ENCODE measurements at regions not wholly inside any gene's neighbourhood (a gene's known extent, or its start where the extent isn't known, plus 50 kb on each side); places are given as distances from the start of the nearest gene placed in this dataset.

DNA sequence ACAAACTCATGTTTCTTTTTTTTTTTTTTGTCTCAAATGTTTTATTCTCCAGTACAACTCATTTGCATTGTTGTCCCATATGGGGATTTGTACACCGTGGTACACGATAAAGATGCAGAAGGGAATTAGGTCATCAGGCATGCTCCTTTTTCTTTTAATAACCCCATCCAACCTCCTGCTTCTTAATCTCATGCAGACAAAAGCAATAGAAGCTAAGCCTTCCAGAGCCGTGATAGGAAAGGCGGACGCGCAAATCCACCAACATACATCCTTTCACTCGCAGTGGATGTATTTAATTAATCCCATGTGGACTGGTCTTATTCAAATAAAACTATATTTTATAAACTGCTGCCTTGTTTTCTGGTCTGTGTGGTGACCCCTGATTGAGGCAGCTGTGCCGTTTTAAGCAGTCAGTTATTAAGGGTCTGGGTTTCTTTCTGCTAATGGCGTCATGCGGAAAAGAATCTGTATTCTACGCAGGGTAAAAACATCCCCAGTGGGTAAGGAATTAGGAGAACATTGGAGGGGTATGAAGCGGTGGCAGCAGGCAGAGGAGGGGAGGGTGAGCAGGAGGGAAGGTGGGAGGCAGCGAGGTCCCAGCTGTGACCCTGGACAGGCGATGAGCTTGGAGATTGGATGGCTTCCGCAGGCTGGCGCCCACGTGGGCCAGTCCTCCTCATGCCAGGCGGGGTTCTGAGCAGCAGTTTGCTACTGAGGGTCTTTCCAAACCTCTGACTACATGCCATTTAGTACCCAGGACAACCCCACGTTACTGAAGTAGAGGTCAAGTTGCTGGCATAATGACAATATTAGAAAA, 172.8 kb downstream of the LINC00237 start:
- TF ChIP-seq, protein P1, sequence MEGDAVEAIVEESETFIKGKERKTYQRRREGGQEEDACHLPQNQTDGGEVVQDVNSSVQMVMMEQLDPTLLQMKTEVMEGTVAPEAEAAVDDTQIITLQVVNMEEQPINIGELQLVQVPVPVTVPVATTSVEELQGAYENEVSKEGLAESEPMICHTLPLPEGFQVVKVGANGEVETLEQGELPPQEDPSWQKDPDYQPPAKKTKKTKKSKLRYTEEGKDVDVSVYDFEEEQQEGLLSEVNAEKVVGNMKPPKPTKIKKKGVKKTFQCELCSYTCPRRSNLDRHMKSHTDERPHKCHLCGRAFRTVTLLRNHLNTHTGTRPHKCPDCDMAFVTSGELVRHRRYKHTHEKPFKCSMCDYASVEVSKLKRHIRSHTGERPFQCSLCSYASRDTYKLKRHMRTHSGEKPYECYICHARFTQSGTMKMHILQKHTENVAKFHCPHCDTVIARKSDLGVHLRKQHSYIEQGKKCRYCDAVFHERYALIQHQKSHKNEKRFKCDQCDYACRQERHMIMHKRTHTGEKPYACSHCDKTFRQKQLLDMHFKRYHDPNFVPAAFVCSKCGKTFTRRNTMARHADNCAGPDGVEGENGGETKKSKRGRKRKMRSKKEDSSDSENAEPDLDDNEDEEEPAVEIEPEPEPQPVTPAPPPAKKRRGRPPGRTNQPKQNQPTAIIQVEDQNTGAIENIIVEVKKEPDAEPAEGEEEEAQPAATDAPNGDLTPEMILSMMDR (conservative IDR thresholded peaks at IDR 0.05; ENCODE audit: low read depth, low read length): no peak
- Histone ChIP-seq H3K4me3 (IDR thresholded peaks at IDR 0.05; ENCODE audit: insufficient read depth, low read depth, low read length) (no peak overlapping the region), H2AFZ (ENCODE audit: low read depth) (no peak overlapping the region), H3K9ac (no peak overlapping the region), H3K27me3 (ENCODE audit: insufficient read depth, low read depth) (no peaks in the 10 kb centered on the region), H3K4me2 (no peak overlapping the region), H3K36me3 (ENCODE audit: insufficient read depth) (no peaks in the 10 kb centered on the region), H3K4me1 (ENCODE audit: low read depth, poor library complexity, severe bottlenecking) (no peaks in the 10 kb centered on the region), H3K79me2 (ENCODE audit: insufficient read depth, low read depth) (no peaks in the 10 kb centered on the region), H4K20me1 (ENCODE audit: insufficient read depth) (no peaks in the 10 kb centered on the region), H3K27ac (no peak overlapping the region)

DNA sequence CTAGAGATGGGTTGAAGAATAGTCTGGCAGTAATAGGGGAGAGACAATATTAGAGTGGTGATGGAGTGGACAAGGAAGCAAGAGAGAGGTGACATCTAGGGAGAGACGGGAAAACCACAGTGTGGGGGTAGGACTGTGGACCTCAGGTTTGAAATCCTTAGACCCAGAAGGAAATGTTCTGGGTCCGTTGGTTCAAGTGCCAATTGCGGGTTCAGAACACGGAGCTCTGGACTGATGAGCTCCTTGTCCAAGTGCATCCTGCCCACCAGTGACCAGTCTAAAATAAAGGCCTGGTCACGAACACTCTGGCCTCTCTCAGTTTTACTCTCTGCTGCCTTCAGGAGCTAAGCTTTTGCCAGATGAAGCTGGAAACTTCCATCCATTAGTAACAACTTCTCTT, 174.0 kb downstream of the LINC00237 start:
- Histone ChIP-seq H3K4me1 (ENCODE audit: low read depth, poor library complexity, severe bottlenecking) (no peaks in the 10 kb centered on the region), H3K4me2 (no peak overlapping the region), H3K36me3 (ENCODE audit: insufficient read depth) (no peaks in the 10 kb centered on the region), H2AFZ (ENCODE audit: low read depth) (no peak overlapping the region), H3K79me2 (ENCODE audit: insufficient read depth, low read depth) (no peaks in the 10 kb centered on the region), H3K27me3 (ENCODE audit: insufficient read depth, low read depth) (no peaks in the 10 kb centered on the region), H4K20me1 (ENCODE audit: insufficient read depth) (no peaks in the 10 kb centered on the region), H3K4me3 (IDR thresholded peaks at IDR 0.05; ENCODE audit: insufficient read depth, low read depth, low read length) (no peak overlapping the region), H3K27ac (no peak overlapping the region), H3K9ac (no peak overlapping the region)
- TF ChIP-seq, protein P1 (conservative IDR thresholded peaks at IDR 0.05; ENCODE audit: low read depth, low read length): no peak

DNA sequence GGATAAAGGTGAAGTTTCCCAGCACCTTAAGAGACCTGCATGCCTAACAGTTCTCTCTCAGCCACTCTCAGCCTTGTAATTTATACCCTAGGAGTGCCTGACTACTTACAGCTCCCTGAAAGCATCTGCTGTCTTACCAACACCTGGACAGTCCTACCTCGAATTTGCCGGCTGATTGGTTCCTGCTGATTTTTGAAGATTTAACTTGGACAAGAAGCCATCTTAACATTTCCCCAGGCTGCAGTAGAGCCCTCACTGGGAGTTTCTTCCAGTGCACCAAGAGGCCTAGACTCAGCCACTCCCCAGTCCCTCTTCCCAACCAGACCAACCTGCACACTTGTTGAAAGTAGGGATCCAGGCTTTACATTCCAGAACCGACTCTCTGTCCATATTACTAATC, 174.5 kb downstream of the LINC00237 start:
- no peaks in the 10 kb centered on the region for H4K20me1 ChIP-seq (ENCODE audit: insufficient read depth)
- H2AFZ ChIP-seq (ENCODE audit: low read depth): no peak overlapping the region
- H3K9ac ChIP-seq: no peak overlapping the region
- H3K27me3 ChIP-seq (ENCODE audit: insufficient read depth, low read depth): no peaks in the 10 kb centered on the region
- TF ChIP-seq, protein P1 (conservative IDR thresholded peaks at IDR 0.05; ENCODE audit: low read depth, low read length): no peak
- no peak overlapping the region for H3K4me2 ChIP-seq
- H3K27ac ChIP-seq: no peak overlapping the region
- H3K4me1 ChIP-seq (ENCODE audit: low read depth, poor library complexity, severe bottlenecking): no peaks in the 10 kb centered on the region
- H3K4me3 ChIP-seq (IDR thresholded peaks at IDR 0.05; ENCODE audit: insufficient read depth, low read depth, low read length): no peak overlapping the region
- no peaks in the 10 kb centered on the region for H3K79me2 ChIP-seq (ENCODE audit: insufficient read depth, low read depth)
- no peaks in the 10 kb centered on the region for H3K36me3 ChIP-seq (ENCODE audit: insufficient read depth)

DNA sequence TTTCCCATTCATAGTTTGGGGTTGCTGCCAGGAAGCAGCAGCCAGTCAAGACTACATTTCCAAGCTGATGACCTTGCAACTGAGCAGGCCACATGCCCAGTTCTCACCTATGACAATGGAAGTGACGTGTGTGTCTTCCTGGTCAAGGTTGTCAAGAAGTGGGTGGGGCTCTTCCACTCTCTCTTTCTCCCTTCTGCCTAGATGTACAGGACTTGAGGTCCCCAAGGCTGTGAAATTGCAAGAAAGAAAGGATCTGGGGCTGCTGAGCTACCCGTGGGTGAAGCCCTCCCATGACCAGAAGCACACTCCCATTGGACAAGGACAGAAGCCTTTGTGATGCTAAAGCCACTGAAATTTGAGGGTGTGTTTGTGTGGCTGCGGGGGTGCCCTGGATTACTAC, 175.1 kb downstream of the LINC00237 start:
- TF ChIP-seq, protein P1 (conservative IDR thresholded peaks at IDR 0.05; ENCODE audit: low read depth, low read length): no peak

More for the DNA sequence above, 175.1 kb downstream of the LINC00237 start:
- H3K36me3 ChIP-seq (ENCODE audit: insufficient read depth): no peaks in the 10 kb centered on the region
- H3K27ac ChIP-seq: no peak overlapping the region
- H3K4me3 ChIP-seq (IDR thresholded peaks at IDR 0.05; ENCODE audit: insufficient read depth, low read depth, low read length): no peak overlapping the region
- H2AFZ ChIP-seq (ENCODE audit: low read depth): no peak overlapping the region
- H3K79me2 ChIP-seq (ENCODE audit: insufficient read depth, low read depth): no peaks in the 10 kb centered on the region
- no peaks in the 10 kb centered on the region for H4K20me1 ChIP-seq (ENCODE audit: insufficient read depth)
- no peaks in the 10 kb centered on the region for H3K27me3 ChIP-seq (ENCODE audit: insufficient read depth, low read depth)
- H3K4me2 ChIP-seq: no peak overlapping the region
- H3K4me1 ChIP-seq (ENCODE audit: low read depth, poor library complexity, severe bottlenecking): no peaks in the 10 kb centered on the region
- no peak overlapping the region for H3K9ac ChIP-seq
